NCI-H460 (cell line): ENCODE measurements at regions not wholly inside any gene's neighbourhood (a gene's known extent, or its start where the extent isn't known, plus 50 kb on each side); places are given as distances from the start of the nearest gene placed in this dataset.
"Not testable (repeated sequence)": the region's sequence is repeated elsewhere in the genome, so short reads cannot be mapped to it uniquely, and the experiment has no call there.

ENCODE experiments used
- DNase-seq: peaks from one replicate; pipeline ENCODE4 v3.0.0-alpha.2; 2016; ENCODE audit warnings: low read depth; ENCODE audit errors: extremely low read depth

GRCh38 chr3:18086078-18086477, 339.1 kb downstream of the SATB1 start:
- DNase-seq: no peak

- DNase-seq: no peak
Observed at GRCh38 chr3:18085429-18085828, 339.7 kb downstream of the SATB1 start.

GRCh38 chr3:18083273-18083590, 340.8 kb upstream of the TBC1D5 start:
- not testable (repeated sequence) for DNase-seq

GRCh38 chr3:18082551-18083272, 340.3 kb upstream of the TBC1D5 start:
- no peak for DNase-seq

GRCh38 chr3:18080198-18080689, 337.8 kb upstream of the TBC1D5 start:
- no peak for DNase-seq

GRCh38 chr3:18079739-18080138, 337.3 kb upstream of the TBC1D5 start:
- DNase-seq: no peak

- no peak for DNase-seq
Observed at GRCh38 chr3:18079062-18079461, 336.6 kb upstream of the TBC1D5 start.

- no peak for DNase-seq
Observed at GRCh38 chr3:18077128-18077840, 334.9 kb upstream of the TBC1D5 start.

- DNase-seq: no peak
Observed at GRCh38 chr3:18076301-18076700, 333.9 kb upstream of the TBC1D5 start.

- no peak for DNase-seq
Observed at GRCh38 chr3:18075799-18076198, 333.4 kb upstream of the TBC1D5 start.

- DNase-seq: no peak
Observed at GRCh38 chr3:18071833-18072232, 329.4 kb upstream of the TBC1D5 start.

GRCh38 chr3:18070944-18071343, 328.5 kb upstream of the TBC1D5 start:
- DNase-seq: no peak

- DNase-seq: no peak
Observed at GRCh38 chr3:18070231-18070630, 327.8 kb upstream of the TBC1D5 start.

- DNase-seq: no peak
Observed at GRCh38 chr3:18069568-18069967, 327.1 kb upstream of the TBC1D5 start.

GRCh38 chr3:18066899-18067582, 324.6 kb upstream of the TBC1D5 start:
- DNase-seq: no peak

- no peak for DNase-seq
Observed at GRCh38 chr3:18064586-18064985, 322.2 kb upstream of the TBC1D5 start.

- DNase-seq: no peak
Observed at GRCh38 chr3:18062657-18063025, 320.2 kb upstream of the TBC1D5 start.

GRCh38 chr3:18061737-18062656, 319.6 kb upstream of the TBC1D5 start:
- DNase-seq: no peak

GRCh38 chr3:18058666-18059065, 316.2 kb upstream of the TBC1D5 start:
- DNase-seq: no peak

GRCh38 chr3:18057471-18058091, 315.1 kb upstream of the TBC1D5 start:
- no peak for DNase-seq
